C4-2B (cell line): ENCODE measurements at regions not wholly inside any gene's neighbourhood (a gene's known extent, or its start where the extent isn't known, plus 50 kb on each side); places are given as distances from the start of the nearest gene placed in this dataset.

Experiments
- H3K27ac ChIP-seq: fragments of 450-650 bp; 2 replicates; pipeline ENCODE4 v1.5.1; 2017
- ZFX ChIP-seq: fragments of 450-650 bp; IDR thresholded peaks from 2 replicates; pipeline ENCODE4 v1.6.1; 2017
- TF ChIP-seq, protein P1 (sequence below): fragments of 450-650 bp; conservative IDR thresholded peaks from 2 replicates; pipeline ENCODE4 v1.5.1; 2017; ENCODE audit warnings: mild to moderate bottlenecking

GRCh38 chr7:131880078-131880477 lies 323.6 kb upstream of the PODXL start:
- H3K27ac ChIP-seq: no peak overlapping the region
- TF ChIP-seq ZFX: no peak
- TF ChIP-seq, protein P1, sequence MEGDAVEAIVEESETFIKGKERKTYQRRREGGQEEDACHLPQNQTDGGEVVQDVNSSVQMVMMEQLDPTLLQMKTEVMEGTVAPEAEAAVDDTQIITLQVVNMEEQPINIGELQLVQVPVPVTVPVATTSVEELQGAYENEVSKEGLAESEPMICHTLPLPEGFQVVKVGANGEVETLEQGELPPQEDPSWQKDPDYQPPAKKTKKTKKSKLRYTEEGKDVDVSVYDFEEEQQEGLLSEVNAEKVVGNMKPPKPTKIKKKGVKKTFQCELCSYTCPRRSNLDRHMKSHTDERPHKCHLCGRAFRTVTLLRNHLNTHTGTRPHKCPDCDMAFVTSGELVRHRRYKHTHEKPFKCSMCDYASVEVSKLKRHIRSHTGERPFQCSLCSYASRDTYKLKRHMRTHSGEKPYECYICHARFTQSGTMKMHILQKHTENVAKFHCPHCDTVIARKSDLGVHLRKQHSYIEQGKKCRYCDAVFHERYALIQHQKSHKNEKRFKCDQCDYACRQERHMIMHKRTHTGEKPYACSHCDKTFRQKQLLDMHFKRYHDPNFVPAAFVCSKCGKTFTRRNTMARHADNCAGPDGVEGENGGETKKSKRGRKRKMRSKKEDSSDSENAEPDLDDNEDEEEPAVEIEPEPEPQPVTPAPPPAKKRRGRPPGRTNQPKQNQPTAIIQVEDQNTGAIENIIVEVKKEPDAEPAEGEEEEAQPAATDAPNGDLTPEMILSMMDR: no peak

- no peak overlapping the region for H3K27ac ChIP-seq
- TF ChIP-seq, protein P1: no peak
- no peak for TF ChIP-seq ZFX
These were observed 323.0 kb upstream of the PODXL start for GRCh38 chr7:131879424-131879823.

- TF ChIP-seq ZFX: no peak
- TF ChIP-seq, protein P1: no peak
- H3K27ac ChIP-seq: no peak overlapping the region
These were observed 322.3 kb upstream of the PODXL start for GRCh38 chr7:131878777-131879176.

GRCh38 chr7:131873581-131873980 lies 317.2 kb upstream of the PODXL start:
- TF ChIP-seq, protein P1: no peak
- TF ChIP-seq ZFX: no peak
- H3K27ac ChIP-seq: no peak overlapping the region

DNA sequence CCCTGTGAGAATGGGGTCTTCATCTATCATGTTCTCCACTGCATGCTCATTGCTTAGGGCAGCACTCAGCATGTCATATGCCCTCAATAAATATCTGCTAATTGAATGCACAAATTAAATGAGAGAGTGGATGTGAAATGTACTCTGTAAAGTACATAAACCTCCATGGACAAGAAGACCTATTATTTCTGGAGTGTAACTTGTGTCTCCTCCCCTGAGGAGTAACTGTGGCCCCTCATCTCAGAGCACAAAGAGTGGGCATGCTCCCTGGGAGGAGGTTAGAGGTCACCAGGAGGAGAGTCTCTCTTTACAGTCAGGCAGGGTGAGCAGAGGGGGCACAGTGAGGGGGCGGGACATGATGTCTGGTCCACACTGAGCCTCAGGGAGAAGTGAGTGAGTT lies 313.6 kb upstream of the PODXL start:
- H3K27ac ChIP-seq: no peak overlapping the region
- TF ChIP-seq ZFX: no peak
- TF ChIP-seq, protein P1: no peak

DNA sequence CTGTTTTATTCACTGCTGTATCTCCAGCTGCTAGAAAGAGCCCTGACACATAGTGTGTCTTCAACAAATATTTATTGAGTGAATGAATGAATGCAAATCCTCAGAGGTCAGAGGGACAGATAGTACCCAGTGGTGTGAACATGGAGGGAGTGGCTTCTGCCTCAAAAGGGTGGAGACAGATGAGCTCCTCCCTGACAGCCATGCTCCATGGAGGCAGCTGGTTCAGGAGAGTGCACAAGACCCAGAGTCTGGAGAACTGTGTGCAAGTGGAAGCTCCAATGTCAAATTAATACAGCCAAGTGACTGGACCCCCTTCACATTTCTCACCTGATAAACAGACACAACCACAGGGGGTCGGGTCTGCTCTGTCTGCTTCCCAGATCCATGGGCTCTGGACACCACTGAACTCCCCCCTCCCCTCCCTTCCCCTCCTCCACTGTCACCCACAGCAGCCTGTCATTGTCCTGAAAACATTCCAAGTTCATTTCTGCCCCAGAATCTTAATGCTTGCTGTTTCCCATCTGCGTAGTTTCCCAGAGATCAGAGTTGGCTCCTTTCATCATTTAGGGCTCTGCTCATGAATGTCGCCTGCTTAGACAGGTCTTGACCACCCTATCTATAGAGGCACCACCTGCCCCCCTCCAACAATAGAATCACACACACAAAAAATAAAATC lies 312.9 kb upstream of the PODXL start:
- H3K27ac ChIP-seq: no peak overlapping the region
- TF ChIP-seq, protein P1: no peak
- TF ChIP-seq ZFX: no peak

DNA sequence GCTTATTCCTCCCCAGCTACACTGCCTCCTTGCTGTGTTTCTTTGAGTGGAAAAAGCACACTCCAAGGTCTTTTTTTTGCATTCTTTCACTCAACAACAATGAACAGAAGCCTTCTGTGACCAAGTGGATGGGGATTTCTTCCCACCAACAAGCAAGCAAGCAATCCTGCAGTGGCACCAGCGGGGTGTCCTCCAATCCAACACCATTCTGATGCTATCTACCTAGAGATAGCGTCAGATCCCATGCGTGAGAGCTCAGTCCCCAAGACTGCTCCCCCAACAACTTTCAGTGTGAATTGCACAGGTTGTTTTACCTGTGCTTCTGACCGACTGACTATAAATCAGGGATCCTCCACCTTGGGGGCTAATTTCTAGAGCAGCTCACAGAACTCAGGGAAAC lies 311.0 kb upstream of the PODXL start:
- TF ChIP-seq, protein P1: no peak
- no peak for TF ChIP-seq ZFX
- no peak overlapping the region for H3K27ac ChIP-seq
